Gastrocnemius medialis (tissue), 4 donors: ENCODE measurements at regions not wholly inside any gene's neighbourhood (a gene's known extent, or its start where the extent isn't known, plus 50 kb on each side); places are given as distances from the start of the nearest gene placed in this dataset.
A peak's percentile ranks its signal among the peaks of the same experiment; 100 is the strongest.

ENCODE experiments used
- ATAC-seq, 2 donors: fragments of 150-250 bp; one replicate each; pipeline ENCODE4 v1.9.1; 2016
- DNase-seq, 2 donors: peaks; one replicate each; pipeline ENCODE4 v3.0.0-alpha.2; 2019
- H3K27ac ChIP-seq, 4 donors: fragments of 200-600 bp; sonication (generic); 1 replicate in 1 of 4; 2 replicates in 3 of 4; pipeline ENCODE4 v1.5.1; 2016 to 2018; ENCODE audit warnings: mild to moderate bottlenecking in 2 of 4, moderate library complexity in 1 of 4
- H3K27me3 ChIP-seq, 3 donors: fragments of 200-600 bp; sonication (generic) in 2 of 3; 1 replicate in 1 of 3; 2 replicates in 2 of 3; pipeline versions ENCODE4 v1.5.1 to v1.6.0; 2016 to 2019; ENCODE audit warnings: mild to moderate bottlenecking in 1 of 3, moderate library complexity in 1 of 3
- H3K36me3 ChIP-seq, 2 donors: fragments of 200-600 bp; sonication (generic) in 1 of 2; one replicate each; pipeline ENCODE4 v1.5.1; 2017 to 2018
- H3K4me1 ChIP-seq, 2 donors: fragments of 200-600 bp; sonication (generic) in 1 of 2; one replicate each; pipeline ENCODE4 v1.5.1; 2016 to 2017; ENCODE audit warnings: mild to moderate bottlenecking in 2 of 2
- H3K4me3 ChIP-seq, 4 donors: fragments of 200-600 bp; sonication (generic) in 3 of 4; 1 replicate in 1 of 4; 2 replicates in 3 of 4; pipeline ENCODE4 v1.5.1; 2016 to 2019; ENCODE audit warnings: mild to moderate bottlenecking in 2 of 4
- H3K9me3 ChIP-seq, 3 donors: fragments of 200-600 bp; sonication (generic) in 2 of 3; 1 replicate in 1 of 3; 2 replicates in 2 of 3; pipeline ENCODE4 v1.5.1; 2016 to 2019
- CTCF ChIP-seq, 5 experiments: fragments of 450-650 bp in 3 of 5; fragments of 200-600 bp in 2 of 5; sonication (generic) in 2 of 5; IDR thresholded peaks in 4 of 5; conservative IDR thresholded peaks in 1 of 5; 1 replicate in 4 of 5; 2 replicates in 1 of 5; pipeline ENCODE4 v1.5.1; 2016 to 2019; ENCODE audit warnings: antibody characterized with exemption in 5 of 5, mild to moderate bottlenecking in 3 of 5, moderate library complexity in 3 of 5
- POLR2A ChIP-seq, 2 donors: fragments of 450-650 bp; IDR thresholded peaks; one replicate each; pipeline ENCODE4 v1.6.1; 2017; ENCODE audit warnings: antibody characterized with exemption in 2 of 2, mild to moderate bottlenecking in 2 of 2, moderate library complexity in 2 of 2
- in situ Hi-C, 4 donors: fragments of 200-750 bp; cut with MboI; loops; one replicate each; pipeline versions ENCODE4 v1.15.0 to v1.8.0; 2017; ENCODE audit warnings: low sequenced_read_pairs in 4 of 4
- intact Hi-C: fragments of 100-400 bp; cut with DNase I; formaldehyde crosslinking; loops from one replicate; pipeline ENCODE4 v1.15.1; 2023; ENCODE audit warnings: low total_unique reads

GRCh38 chr16:66128371-66128770 lies 238.1 kb upstream of the CDH5 start:
- in situ Hi-C loops (no loop called here), intact Hi-C loops (no loop called here)
- DNase-seq = no peak
- Histone ChIP-seq H3K9me3 (no peaks in the 10 kb centered on the region), H3K4me3 (no peak overlapping the region), H3K4me1 (no peaks in the 10 kb centered on the region), H3K36me3 (no peaks in the 10 kb centered on the region), H3K27ac (no peak overlapping the region), H3K27me3 (peaks cover 0 to 4% (median 2%) of the 10 kb centered on the region in 3 donors)
- no peak for TF ChIP-seq POLR2A (IDR thresholded peaks at IDR 0.05)
- no peak for TF ChIP-seq CTCF (IDR thresholded peaks at IDR 0.05 in 4 of 5, conservative IDR thresholded peaks at IDR 0.05 in 1 of 5)
- no peak for ATAC-seq

DNA sequence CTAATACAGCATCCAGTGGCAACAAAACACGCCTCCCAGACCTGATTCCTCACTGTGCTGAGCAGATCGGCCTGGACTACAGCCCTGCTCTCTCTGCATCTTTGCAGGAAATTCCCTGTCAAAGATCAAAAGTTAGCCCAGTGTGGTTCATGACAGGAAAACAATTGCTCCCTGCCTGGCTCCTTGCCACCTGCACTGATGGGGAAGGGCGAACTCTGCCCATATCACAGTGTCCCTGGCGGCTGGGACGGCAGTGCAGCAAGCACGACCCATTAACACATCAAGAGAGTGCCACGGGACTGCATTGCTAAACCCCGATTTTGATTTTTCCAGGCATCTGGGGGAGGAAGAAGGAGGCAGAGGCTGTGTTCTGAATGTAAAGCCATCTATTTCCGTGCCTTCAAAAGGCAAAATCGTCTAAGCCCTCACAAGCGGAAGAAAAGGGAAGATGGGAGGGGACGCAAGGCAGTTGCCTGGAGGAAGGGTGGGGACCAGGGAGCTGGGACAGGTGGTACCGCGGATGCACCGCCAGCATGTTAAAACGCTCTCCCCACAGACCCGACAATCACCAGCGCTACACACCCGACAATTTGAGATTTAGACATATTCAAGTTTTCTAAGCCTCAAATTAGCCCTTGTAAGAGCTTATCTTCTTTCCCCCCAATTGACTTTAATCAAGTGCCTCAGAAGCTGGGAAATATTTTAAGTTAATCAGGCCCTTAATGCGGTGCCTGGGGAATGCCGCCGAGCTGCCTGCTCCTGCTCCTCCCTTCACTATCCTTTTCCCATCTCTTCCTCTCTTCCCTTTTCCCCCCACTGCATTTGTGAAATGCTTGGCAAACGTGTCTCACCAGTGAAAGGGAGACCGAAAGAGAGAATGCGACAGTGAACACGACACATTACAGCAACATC lies 238.8 kb upstream of the CDH5 start:
- Histone ChIP-seq H3K9me3 (no peaks in the 10 kb centered on the region), H3K4me1 (no peaks in the 10 kb centered on the region), H3K27me3 (peaks cover 0 to 4% (median 2%) of the 10 kb centered on the region in 3 donors), H3K27ac (no peak overlapping the region), H3K4me3 (no peak overlapping the region), H3K36me3 (no peaks in the 10 kb centered on the region)
- TF ChIP-seq CTCF (IDR thresholded peaks at IDR 0.05 in 4 of 5, conservative IDR thresholded peaks at IDR 0.05 in 1 of 5) = no peak
- no peak for TF ChIP-seq POLR2A (IDR thresholded peaks at IDR 0.05)
- intact Hi-C loops = no loop called here
- DNase-seq (peak in 1 of 2 donors; percentile 18), ATAC-seq (peak in 1 of 2 donors; percentile 42)
- in situ Hi-C loops = no loop called here

DNA sequence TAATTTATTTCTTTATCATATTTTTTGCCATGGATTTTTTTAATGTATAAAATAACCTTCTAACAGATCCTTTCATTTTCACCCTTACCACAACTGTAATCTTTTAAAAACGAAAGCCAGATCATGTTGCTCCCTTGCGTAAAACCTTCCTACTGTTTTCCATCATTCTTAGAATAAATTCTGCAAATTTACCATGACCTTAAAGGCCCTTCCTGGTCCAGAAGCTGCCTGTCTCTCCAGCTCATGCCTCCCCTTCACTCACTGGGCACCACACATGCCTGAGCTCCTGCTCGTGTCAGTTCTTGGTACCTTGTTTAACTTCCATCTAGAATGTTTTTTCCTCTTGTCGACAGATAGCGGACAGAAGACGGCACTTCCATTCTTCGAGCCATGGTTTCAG lies 245.0 kb upstream of the CDH5 start:
- ATAC-seq (no peak), DNase-seq (no peak)
- no peak for TF ChIP-seq CTCF (IDR thresholded peaks at IDR 0.05 in 4 of 5, conservative IDR thresholded peaks at IDR 0.05 in 1 of 5)
- TF ChIP-seq POLR2A (IDR thresholded peaks at IDR 0.05) = no peak
- in situ Hi-C loops = no loop called here
- Histone ChIP-seq H3K4me1 (no peaks in the 10 kb centered on the region), H3K9me3 (no peaks in the 10 kb centered on the region), H3K27me3 (peaks cover 0 to 2% (median 0%) of the 10 kb centered on the region in 3 donors), H3K27ac (no peak overlapping the region), H3K36me3 (no peaks in the 10 kb centered on the region), H3K4me3 (no peak overlapping the region)
- intact Hi-C loops = no loop called here

DNA sequence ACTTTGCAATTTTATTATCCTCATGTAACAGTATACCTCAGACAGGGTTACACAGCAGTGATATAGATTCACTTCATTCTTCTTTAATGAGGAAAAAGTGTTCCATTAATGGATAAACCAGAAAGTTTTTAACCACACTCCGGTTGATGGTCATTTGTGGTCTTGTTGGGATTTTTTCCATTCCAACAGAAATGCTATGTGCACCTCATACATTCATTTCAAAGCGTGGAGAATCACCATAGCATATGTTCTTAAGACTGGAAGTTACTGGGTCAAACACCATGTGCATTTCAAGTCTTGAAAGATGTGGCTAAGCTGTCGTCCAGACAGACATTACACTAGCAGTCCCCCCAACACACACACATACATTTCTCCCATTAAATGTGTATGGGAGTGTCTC lies 245.8 kb upstream of the CDH5 start:
- Histone ChIP-seq H3K27ac (no peak overlapping the region), H3K4me3 (no peak overlapping the region), H3K36me3 (no peaks in the 10 kb centered on the region), H3K4me1 (no peaks in the 10 kb centered on the region), H3K27me3 (peaks cover 0 to 2% (median 0%) of the 10 kb centered on the region in 3 donors), H3K9me3 (no peaks in the 10 kb centered on the region)
- TF ChIP-seq CTCF (IDR thresholded peaks at IDR 0.05 in 4 of 5, conservative IDR thresholded peaks at IDR 0.05 in 1 of 5) (no peak), POLR2A (IDR thresholded peaks at IDR 0.05) (no peak)
- intact Hi-C loops (no loop called here), in situ Hi-C loops (no loop called here)
- DNase-seq (no peak), ATAC-seq (no peak)
